ENCODE measurements at regions not wholly inside any gene's neighbourhood (a gene's known extent, or its start where the extent isn't known, plus 50 kb on each side); places are given as distances from the start of the nearest gene placed in this dataset.

- Histone ChIP-seq H3K27me3 (ENCODE audit: control insufficient read depth, insufficient read depth, low read length) (no peaks in the 10 kb centered on the region), H3K27ac (ENCODE audit: insufficient read depth, low read length) (no peak overlapping the region), H3K9ac (ENCODE audit: low read depth, low read length) (no peak overlapping the region), H4K5ac (ENCODE audit: low read depth, low read length) (no peak overlapping the region), H2AFZ (replicated peaks; ENCODE audit: low read length, poor library complexity) (peak overlapping the region; percentile 58), H3K9me1 (ENCODE audit: insufficient read depth, low read length) (0 out of 2 replicates have a peak, but pooled peaks cover 3% of the 10 kb centered on the region), H3K18ac (ENCODE audit: low read depth, low read length) (no peak overlapping the region), H4K8ac (ENCODE audit: low read depth in 2 of 2, low read length in 2 of 2) (no peak overlapping the region), H2BK15ac (ENCODE audit: low read depth, low read length) (0 out of 3 replicates have a peak overlapping the region, but pooled peaks have one; percentile 37), H2BK20ac (ENCODE audit: low read depth, low read length) (0 out of 2 replicates have a peak overlapping the region, but pooled peaks have one; percentile 15), H3K4me3 (ENCODE audit: insufficient read depth, low read depth, low read length) (no peak overlapping the region), H2AK9ac (replicated peaks; ENCODE audit: low read depth, low read length, poor library complexity) (no peak overlapping the region), H3K4me2 (ENCODE audit: low read depth, low read length) (no peak overlapping the region), H2AK5ac (ENCODE audit: low read depth, low read length) (no peak overlapping the region), H3K9me3 (ENCODE audit: control insufficient read depth, insufficient read depth, low read length) (no peaks in the 10 kb centered on the region), H3K23ac (ENCODE audit: low read depth, low read length) (no peak overlapping the region; the same call in 1 of the 2 replicates), H4K20me1 (ENCODE audit: insufficient read depth, low read length) (no peaks in the 10 kb centered on the region), H3K56ac (ENCODE audit: extremely low read depth, insufficient read depth, low read length) (peak overlapping the region; percentile 6; the same call in 1 of the 2 replicates), H3K4me1 (ENCODE audit: control insufficient read depth, insufficient read depth, low read length) (peaks cover 2% of the 10 kb centered on the region; the same call in 1 of the 2 replicates), H3K14ac (replicated peaks; ENCODE audit: low read depth, low read length) (peak overlapping the region; percentile 48), H3K36me3 (ENCODE audit: control insufficient read depth, insufficient read depth, low read length) (no peaks in the 10 kb centered on the region), H2BK5ac (ENCODE audit: low read depth, low read length, poor library complexity, severe bottlenecking) (no peak overlapping the region), H3K79me1 (ENCODE audit: low read depth in 1 of 2, low read length in 2 of 2) (no peaks in the 10 kb centered on the region), H3K4ac (ENCODE audit: low read depth, low read length) (peak overlapping the region; percentile 9; the same call in 1 of the 2 replicates), H2BK120ac (ENCODE audit: low read depth, low read length) (no peak overlapping the region), H4K91ac (ENCODE audit: insufficient read depth, low read depth, low read length) (no peak overlapping the region; the same call in 1 of the 2 replicates)
- intact Hi-C loops (cut with micrococcal nuclease) = no loop called here
- TF ChIP-seq RCOR1 (IDR thresholded peaks at IDR 0.05; ENCODE audit: insufficient replicate concordance, low read length) (no peak), CEBPB (IDR thresholded peaks at IDR 0.05; ENCODE audit: low read depth, low read length) (peak; percentile 74), MXI1 (IDR thresholded peaks at IDR 0.05; ENCODE audit: borderline replicate concordance, low read depth, low read length) (no peak), NFE2L2 (IDR thresholded peaks at IDR 0.05; ENCODE audit: low read depth, low read length) (no peak), USF2 (IDR thresholded peaks at IDR 0.05; ENCODE audit: low read depth, low read length) (peak; percentile 42; the same call in 1 of the 2 replicates), CHD1 (IDR thresholded peaks at IDR 0.05; ENCODE audit: low read depth, low read length) (no peak)
- ATAC-seq (ENCODE audit: low read depth) (no peak; the same call in 1 of the 2 replicates), DNase-seq (peak; percentile 55)
- no TSS peak for BruUV-seq (replicated peaks)
- ChIA-PET POLR2A (ENCODE audit: unreplicated experiment) (no interaction called here), CTCF (no interaction called here)
- dilution Hi-C loops (cut with HindIII; ENCODE audit: low sequenced_read_pairs, unreplicated experiment) = no loop called here
- 64% methylated on average over 6 of the region's 19 CpGs; no CpG with 5 or more reads in 1 of the 2 experiments for WGBS, 2 experiments (ENCODE audit: extremely low coverage in 2 of 2, insufficient read length in 1 of 2)
- in situ Hi-C loops (cut with MboI; ENCODE audit: low sequenced_read_pairs) = no loop called here
Measured at GRCh38 chr4:128635141-128635954, 174.2 kb upstream of the JADE1 start.

All from IMR-90 (cell line).